ENCODE measurements at regions not wholly inside any gene's neighbourhood (a gene's known extent, or its start where the extent isn't known, plus 50 kb on each side); places are given as distances from the start of the nearest gene placed in this dataset.

DNA sequence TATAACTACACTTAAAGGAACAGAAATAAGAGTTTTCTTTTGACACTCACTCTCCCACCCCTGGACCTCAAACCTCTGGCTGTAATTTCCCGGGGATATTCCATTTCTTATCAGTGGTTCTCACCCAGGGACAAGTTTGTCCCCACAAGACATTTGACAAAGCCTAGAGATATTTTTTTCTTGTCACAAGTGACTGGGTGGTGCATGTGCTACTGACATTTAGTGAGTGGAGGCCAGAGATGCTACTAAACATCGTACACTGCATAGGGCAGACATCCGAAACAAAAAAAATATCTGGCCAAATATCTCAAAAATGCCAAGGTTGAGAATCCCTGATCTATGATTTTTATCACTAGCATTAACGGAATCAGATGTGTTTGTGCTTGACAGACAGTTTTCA lies 168.0 kb upstream of the FRMD4B start (continued):
- no peak for TF ChIP-seq MLX (CRISPR knock-in tag; IDR thresholded peaks at IDR 0.05)

- ATAC-seq, result no peak
- H3K4me3 Mint-ChIP-seq, result no peak overlapping the region
- ChIA-PET CTCF (interaction anchor here (0.7 kb wide), 1 partner anchor 108 kb away, joined by 4 read pairs; no protein-coding TSS in a partner anchor), POLR2A (no interaction called here)
- no peaks in the 10 kb centered on the region for H3K36me3 Mint-ChIP-seq
- peaks cover 5% of the 10 kb centered on the region for H3K4me1 Mint-ChIP-seq
- no peak for TF ChIP-seq ELF4 (CRISPR knock-in tag; IDR thresholded peaks at IDR 0.05; ENCODE audit: low read depth)
- TF ChIP-seq NFATC4 (CRISPR knock-in tag; IDR thresholded peaks at IDR 0.05), result no peak
- no peaks in the 10 kb centered on the region for H3K9me3 Mint-ChIP-seq
- no peak for DNase-seq (ENCODE audit: low spot score)
- H3K27ac Mint-ChIP-seq, result no peak overlapping the region
- H3K27me3 Mint-ChIP-seq (ENCODE audit: low read depth), result peaks cover 20% of the 10 kb centered on the region
Observed at GRCh38 chr3:69547461-69547880, 161.6 kb upstream of the FRMD4B start.

DNA sequence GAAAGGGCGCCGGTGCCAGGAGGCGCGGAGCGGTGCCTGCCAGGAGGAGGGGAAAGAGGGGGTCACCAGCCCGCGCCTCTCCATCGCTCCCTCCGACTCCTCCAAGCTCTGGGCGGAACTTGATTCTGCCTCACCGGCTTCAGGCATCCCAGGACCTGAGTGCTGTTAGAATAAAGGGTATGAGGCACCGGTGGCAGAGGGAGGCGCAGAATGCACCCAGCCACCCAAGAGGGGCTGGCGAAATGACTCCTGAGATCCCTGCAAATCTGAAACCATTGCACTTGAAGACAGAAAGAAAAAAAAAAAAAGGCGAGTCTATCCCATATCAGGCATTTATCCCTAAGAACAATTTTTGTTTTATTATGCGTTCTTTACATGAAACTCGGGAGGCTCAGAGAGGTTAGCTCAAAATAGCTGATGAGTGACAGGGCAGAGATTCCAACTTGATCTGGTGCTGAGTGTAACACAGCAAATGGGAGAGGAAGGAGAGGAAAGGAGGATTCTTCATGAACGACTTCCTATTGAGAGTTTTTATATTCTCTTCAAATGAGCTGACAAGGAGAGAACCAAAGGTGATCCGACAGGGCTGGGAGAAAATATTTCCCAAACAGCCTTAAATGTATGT lies 157.0 kb upstream of the FRMD4B start:
- ChIA-PET CTCF (no interaction called here), POLR2A (no interaction called here)
- Mint-ChIP-seq H3K27me3 (ENCODE audit: low read depth) (peaks cover 44% of the 10 kb centered on the region), H3K4me1 (peaks cover 18% of the 10 kb centered on the region), H3K27ac (no peak overlapping the region), H3K36me3 (no peaks in the 10 kb centered on the region), H3K4me3 (peak overlapping the region; percentile 88), H3K9me3 (no peaks in the 10 kb centered on the region)
- DNase-seq (ENCODE audit: low spot score), result no peak
- ATAC-seq, result no peak
- TF ChIP-seq, protein P1, sequence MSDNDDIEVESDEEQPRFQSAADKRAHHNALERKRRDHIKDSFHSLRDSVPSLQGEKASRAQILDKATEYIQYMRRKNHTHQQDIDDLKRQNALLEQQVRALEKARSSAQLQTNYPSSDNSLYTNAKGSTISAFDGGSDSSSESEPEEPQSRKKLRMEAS (CRISPR knock-in tag; IDR thresholded peaks at IDR 0.05), result 0 out of 2 replicates have a peak, but pooled peaks have one; percentile 12
- TF ChIP-seq TCF7 (CRISPR knock-in tag; IDR thresholded peaks at IDR 0.05; ENCODE audit: low read depth), result no peak

DNA sequence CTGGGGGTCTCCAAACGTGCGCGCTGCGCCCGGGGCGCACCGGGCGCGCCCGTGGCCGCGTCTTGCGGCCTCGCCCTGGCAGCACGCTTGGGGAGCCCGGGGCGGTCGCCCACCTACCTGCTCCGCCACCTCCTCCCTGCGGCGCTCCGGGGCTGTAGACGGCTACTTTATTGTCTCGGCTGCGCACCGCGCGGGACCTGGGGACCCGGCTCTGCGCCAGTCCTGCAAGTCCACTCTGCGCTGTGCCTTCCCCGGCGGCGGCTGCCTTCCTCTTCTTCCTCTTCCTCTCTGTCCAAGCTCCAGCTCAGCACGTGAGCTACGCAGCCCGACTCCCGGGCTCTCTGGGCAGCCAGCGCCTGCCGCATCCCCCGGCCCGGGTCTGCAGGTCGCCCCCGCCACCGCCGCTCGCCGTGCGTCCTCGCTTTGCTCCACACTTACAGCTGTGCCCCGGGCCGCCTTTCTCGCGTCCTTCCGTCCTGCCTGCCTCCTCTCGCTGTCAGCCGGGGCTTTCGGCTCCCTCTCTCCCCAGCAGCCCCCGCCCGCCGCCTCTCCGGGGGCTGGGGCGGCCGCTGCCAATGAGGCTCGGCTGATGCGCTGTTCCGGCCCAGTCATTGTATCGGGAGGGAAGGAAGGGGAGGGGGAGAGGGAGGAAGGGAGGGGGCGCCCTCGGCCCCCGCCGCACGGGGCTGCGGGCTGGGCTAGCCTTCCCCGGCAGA lies 156.4 kb upstream of the FRMD4B start:
- POLR2A ChIA-PET, result no interaction called here
- Mint-ChIP-seq H3K4me1 (peaks cover 18% of the 10 kb centered on the region), H3K27ac (no peak overlapping the region), H3K4me3 (peak overlapping the region; percentile 88), H3K9me3 (no peaks in the 10 kb centered on the region), H3K27me3 (ENCODE audit: low read depth) (peaks cover 44% of the 10 kb centered on the region), H3K36me3 (no peaks in the 10 kb centered on the region)
- DNase-seq (ENCODE audit: low spot score) (peak; percentile 64), ATAC-seq (peak; percentile 78)
- CTCF ChIA-PET, result interaction anchor here (0.7 kb wide), 1 partner anchor 221 kb away, joined by 3 read pairs; no protein-coding TSS in a partner anchor
- TF ChIP-seq NFYB (CRISPR knock-in tag; conservative IDR thresholded peaks at IDR 0.05; ENCODE audit: low read depth) (no peak), NFATC4 (CRISPR knock-in tag; IDR thresholded peaks at IDR 0.05) (no peak), E2F1 (CRISPR knock-in tag; IDR thresholded peaks at IDR 0.05) (no peak), ZNF671 (CRISPR knock-in tag; IDR thresholded peaks at IDR 0.05) (no peak), FOXP4 (CRISPR knock-in tag; IDR thresholded peaks at IDR 0.05) (peak; percentile 36; the same call in 1 of the 2 replicates), NR2C2 (CRISPR knock-in tag; IDR thresholded peaks at IDR 0.05) (no peak), ZNF219 (CRISPR knock-in tag; IDR thresholded peaks at IDR 0.05; ENCODE audit: borderline replicate concordance) (no peak), E2F5 (CRISPR knock-in tag; IDR thresholded peaks at IDR 0.05) (0 out of 2 replicates have a peak, but pooled peaks have one; percentile 1), SMAD3 (CRISPR knock-in tag; IDR thresholded peaks at IDR 0.05; ENCODE audit: borderline replicate concordance) (no peak), CBFB (CRISPR knock-in tag; IDR thresholded peaks at IDR 0.05; ENCODE audit: low read depth) (no peak), OVOL2 (CRISPR knock-in tag; IDR thresholded peaks at IDR 0.05; ENCODE audit: borderline replicate concordance) (no peak), ATF3 (CRISPR knock-in tag; conservative IDR thresholded peaks at IDR 0.05) (no peak), ZNF232 (CRISPR knock-in tag; IDR thresholded peaks at IDR 0.05) (0 out of 2 replicates have a peak, but pooled peaks have one; percentile 39)
- TF ChIP-seq, protein P2, sequence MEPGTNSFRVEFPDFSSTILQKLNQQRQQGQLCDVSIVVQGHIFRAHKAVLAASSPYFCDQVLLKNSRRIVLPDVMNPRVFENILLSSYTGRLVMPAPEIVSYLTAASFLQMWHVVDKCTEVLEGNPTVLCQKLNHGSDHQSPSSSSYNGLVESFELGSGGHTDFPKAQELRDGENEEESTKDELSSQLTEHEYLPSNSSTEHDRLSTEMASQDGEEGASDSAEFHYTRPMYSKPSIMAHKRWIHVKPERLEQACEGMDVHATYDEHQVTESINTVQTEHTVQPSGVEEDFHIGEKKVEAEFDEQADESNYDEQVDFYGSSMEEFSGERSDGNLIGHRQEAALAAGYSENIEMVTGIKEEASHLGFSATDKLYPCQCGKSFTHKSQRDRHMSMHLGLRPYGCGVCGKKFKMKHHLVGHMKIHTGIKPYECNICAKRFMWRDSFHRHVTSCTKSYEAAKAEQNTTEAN (CRISPR knock-in tag; IDR thresholded peaks at IDR 0.05), result no peak
- TF ChIP-seq, protein P1 (CRISPR knock-in tag; IDR thresholded peaks at IDR 0.05), result peak; percentile 57; the same call in 1 of the 2 replicates
- TF ChIP-seq, protein P3, sequence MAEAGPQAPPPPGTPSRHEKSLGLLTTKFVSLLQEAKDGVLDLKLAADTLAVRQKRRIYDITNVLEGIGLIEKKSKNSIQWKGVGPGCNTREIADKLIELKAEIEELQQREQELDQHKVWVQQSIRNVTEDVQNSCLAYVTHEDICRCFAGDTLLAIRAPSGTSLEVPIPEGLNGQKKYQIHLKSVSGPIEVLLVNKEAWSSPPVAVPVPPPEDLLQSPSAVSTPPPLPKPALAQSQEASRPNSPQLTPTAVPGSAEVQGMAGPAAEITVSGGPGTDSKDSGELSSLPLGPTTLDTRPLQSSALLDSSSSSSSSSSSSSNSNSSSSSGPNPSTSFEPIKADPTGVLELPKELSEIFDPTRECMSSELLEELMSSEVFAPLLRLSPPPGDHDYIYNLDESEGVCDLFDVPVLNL (CRISPR knock-in tag; IDR thresholded peaks at IDR 0.05; ENCODE audit: borderline replicate concordance, low read depth), result no peak

Data from WTC11 (cell line).